ENCODE measurements at regions not wholly inside any gene's neighbourhood (a gene's known extent, or its start where the extent isn't known, plus 50 kb on each side); places are given as distances from the start of the nearest gene placed in this dataset.

DNA sequence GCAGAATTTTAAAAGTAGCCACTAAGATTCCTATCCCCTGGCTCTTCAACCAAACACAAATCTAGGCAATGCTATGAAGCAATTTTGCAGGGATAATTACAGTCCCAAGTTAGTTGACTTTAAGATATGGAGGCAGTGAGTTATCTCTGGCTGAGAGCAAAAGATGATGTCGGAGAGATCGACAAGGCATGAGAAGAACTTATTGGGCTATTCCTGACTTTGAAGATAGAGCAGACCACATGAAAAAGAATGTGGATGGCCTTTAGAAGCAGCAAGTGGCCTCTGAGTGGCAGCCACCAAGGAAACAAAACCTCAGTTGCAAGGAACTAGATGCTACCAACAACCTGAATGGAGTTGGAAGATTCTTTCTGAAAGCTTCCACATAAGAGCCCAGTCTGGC is 58.2 kb upstream of the PPM1B start:
- no peak for DNase-seq (ENCODE audit: extremely low read depth in 1 of 11, low read depth in 9 of 11, low spot score in 4 of 11)

DNA sequence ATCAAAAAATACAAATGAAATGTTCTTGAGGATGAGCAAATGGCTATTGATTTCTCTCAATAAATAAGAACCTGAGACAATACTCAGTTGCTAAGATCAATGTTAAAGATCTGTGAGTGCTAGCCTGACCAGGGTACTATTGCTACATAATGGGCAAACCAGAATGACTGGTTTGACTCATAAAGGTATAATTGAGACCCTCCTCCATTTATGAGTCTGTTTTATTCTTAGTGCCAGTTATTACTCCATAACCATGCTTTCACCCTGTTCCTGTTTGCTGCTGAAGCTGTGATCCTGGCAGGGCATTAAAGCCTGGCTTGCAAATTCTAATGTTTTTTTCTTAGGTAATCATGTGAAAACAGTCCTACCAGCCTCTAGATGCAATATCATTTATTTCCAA is 56.6 kb upstream of the PPM1B start:
- DNase-seq (ENCODE audit: extremely low read depth in 1 of 11, low read depth in 9 of 11, low spot score in 4 of 11), result no peak

DNA sequence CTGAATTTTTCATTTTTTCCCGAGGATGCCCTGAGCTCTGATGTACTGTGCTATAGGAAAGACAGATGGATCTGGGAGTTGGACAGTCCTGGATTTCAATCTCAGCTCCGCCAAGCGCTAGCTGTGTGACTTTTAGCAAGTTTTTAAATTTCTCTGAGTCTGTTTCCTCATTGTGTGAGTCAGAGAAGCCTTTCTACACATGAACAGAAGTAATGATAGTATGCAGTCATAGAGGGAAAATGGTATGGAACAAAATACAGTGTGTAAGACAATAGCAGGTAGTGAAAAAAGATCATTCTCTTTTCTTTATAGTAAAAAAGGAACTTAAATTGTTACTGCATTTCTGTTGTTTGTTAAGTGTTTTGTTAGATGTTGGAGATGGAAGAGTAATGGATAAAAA is 52.4 kb upstream of the PPM1B start:
- no peak for DNase-seq (ENCODE audit: extremely low read depth in 1 of 11, low read depth in 9 of 11, low spot score in 4 of 11)

DNA sequence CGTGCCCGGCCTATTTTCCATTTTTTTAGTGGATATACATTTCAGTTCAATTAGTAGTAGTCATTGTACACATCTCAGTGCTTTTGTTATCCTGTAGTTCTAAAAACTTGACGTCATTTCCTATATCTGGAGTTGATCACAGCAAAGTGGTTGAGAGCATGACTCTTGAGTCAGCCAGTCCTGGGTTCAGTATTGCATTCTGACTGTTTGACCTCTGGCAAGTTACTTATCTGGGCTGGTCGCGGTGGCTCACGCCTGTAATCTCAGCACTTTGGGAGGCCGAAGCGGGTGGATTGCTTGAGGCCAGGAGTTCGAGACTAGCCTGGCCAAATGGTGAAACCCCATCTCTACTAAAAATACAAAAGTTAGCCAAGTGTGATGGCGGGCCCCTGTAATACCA is 50.4 kb upstream of the PPM1B start:
- DNase-seq (ENCODE audit: extremely low read depth in 1 of 11, low read depth in 9 of 11, low spot score in 4 of 11), result no peak

All from renal cortex interstitium (tissue), 11 donors.